Smooth muscle cell (in vitro differentiated cells): ENCODE measurements at regions not wholly inside any gene's neighbourhood (a gene's known extent, or its start where the extent isn't known, plus 50 kb on each side); places are given as distances from the start of the nearest gene placed in this dataset.

ENCODE experiments used
- DNase-seq: peaks from one replicate; lab custom pipeline; 2025; ENCODE audit not compliant: unreplicated experiment; lab: John Stamatoyannopoulos, UW
- H2AFZ ChIP-seq: fragments of 200-600 bp; sonication (generic); 2 replicates; pipeline ENCODE4 v1.6.0; 2016; ENCODE audit warnings: antibody characterized with exemption, low read depth, mild to moderate bottlenecking
- H3F3A ChIP-seq: fragments of 200-600 bp; sonication (generic); 2 replicates; pipeline ENCODE4 v1.6.0; 2017; ENCODE audit warnings: antibody characterized with exemption, low read depth
- H3K27ac ChIP-seq: fragments of 200-600 bp; sonication (generic); 2 replicates; pipeline ENCODE4 v1.5.1; 2016; ENCODE audit warnings: low read depth, mild to moderate bottlenecking
- H3K27me3 ChIP-seq: fragments of 200-600 bp; sonication (generic); 2 replicates; pipeline ENCODE4 v1.6.1; 2016; ENCODE audit warnings: low read depth, mild to moderate bottlenecking
- H3K36me3 ChIP-seq: fragments of 200-600 bp; sonication (generic); 2 replicates; pipeline ENCODE4 v1.5.1; 2016; ENCODE audit warnings: low read depth
- H3K4me1 ChIP-seq: fragments of 200-600 bp; sonication (generic); 2 replicates; pipeline ENCODE4 v1.5.1; 2016; ENCODE audit warnings: low read depth
- H3K4me2 ChIP-seq: fragments of 200-600 bp; sonication (generic); 2 replicates; pipeline ENCODE4 v1.6.0; 2016; ENCODE audit warnings: mild to moderate bottlenecking
- H3K4me3 ChIP-seq: fragments of 200-600 bp; sonication (generic); 2 replicates; pipeline ENCODE4 v1.5.1; 2016; ENCODE audit warnings: mild to moderate bottlenecking
- H3K79me2 ChIP-seq: fragments of 200-600 bp; sonication (generic); 2 replicates; pipeline ENCODE4 v1.6.0; 2016; ENCODE audit warnings: low read depth, mild to moderate bottlenecking
- H3K9ac ChIP-seq: fragments of 200-600 bp; sonication (generic); 2 replicates; pipeline ENCODE4 v1.6.0; 2016; ENCODE audit warnings: low read depth
- H3K9me3 ChIP-seq: fragments of 200-600 bp; sonication (generic); replicated peaks from 2 replicates; pipeline ENCODE4 v1.5.1; 2016; ENCODE audit warnings: low read depth
- H4K20me1 ChIP-seq: fragments of 200-600 bp; sonication (generic); 2 replicates; pipeline ENCODE4 v1.6.0; 2016; ENCODE audit warnings: low read depth
- CTCF ChIP-seq: fragments of 200-600 bp; sonication (generic); IDR thresholded peaks from 2 replicates; pipeline ENCODE4 v1.5.1; 2017; ENCODE audit warnings: borderline replicate concordance, mild to moderate bottlenecking, antibody characterized with exemption; ENCODE audit not compliant: insufficient read depth, poor library complexity, severe bottlenecking
- WGBS: methylation state at CpG from one replicate; pipeline ENCODE4 v1.1.7; 2016; ENCODE audit warnings: low lambda C conversion rate; 5-methylcytosine and 5-hydroxymethylcytosine counted together

- H3K4me2 ChIP-seq = no peak overlapping the region
- no peak overlapping the region for H3K4me3 ChIP-seq
- H3F3A ChIP-seq = no peaks in the 10 kb centered on the region
- 67% methylated on average over 2 of the region's 2 CpGs for WGBS
- no peaks in the 10 kb centered on the region for H3K36me3 ChIP-seq
- no peak overlapping the region for H2AFZ ChIP-seq
- no peak for TF ChIP-seq CTCF
- H3K4me1 ChIP-seq = no peaks in the 10 kb centered on the region
- H3K27me3 ChIP-seq = no peaks in the 10 kb centered on the region
- no peaks in the 10 kb centered on the region for H4K20me1 ChIP-seq
- H3K79me2 ChIP-seq = no peaks in the 10 kb centered on the region
- H3K9me3 ChIP-seq = no peaks in the 10 kb centered on the region
- no peak overlapping the region for H3K27ac ChIP-seq
- DNase-seq = no peak
- no peak overlapping the region for H3K9ac ChIP-seq
Observed at GRCh38 chr5:145203193-145203592, 631.9 kb downstream of the PRELID2 start.

GRCh38 chr5:145198525-145199260 is 636.4 kb downstream of the PRELID2 start:
- Histone ChIP-seq H3K79me2 (no peaks in the 10 kb centered on the region), H3K4me3 (no peak overlapping the region), H3K4me2 (no peak overlapping the region), H3K27ac (no peak overlapping the region), H2AFZ (no peak overlapping the region), H3K36me3 (no peaks in the 10 kb centered on the region), H3K9me3 (no peaks in the 10 kb centered on the region), H4K20me1 (no peaks in the 10 kb centered on the region), H3F3A (no peaks in the 10 kb centered on the region), H3K9ac (no peak overlapping the region), H3K4me1 (no peaks in the 10 kb centered on the region), H3K27me3 (no peaks in the 10 kb centered on the region)
- no peak for DNase-seq
- 94% methylated on average over 1 of the region's 1 CpG for WGBS
- no peak for TF ChIP-seq CTCF

GRCh38 chr5:145189746-145190145 is 645.4 kb downstream of the PRELID2 start:
- H3K27ac ChIP-seq = no peak overlapping the region
- H3K4me3 ChIP-seq = no peak overlapping the region
- H3F3A ChIP-seq = no peaks in the 10 kb centered on the region
- H3K27me3 ChIP-seq = no peaks in the 10 kb centered on the region
- H3K4me2 ChIP-seq = no peak overlapping the region
- no peak for DNase-seq
- WGBS = 67% methylated on average over 4 of the region's 4 CpGs
- H3K79me2 ChIP-seq = no peaks in the 10 kb centered on the region
- TF ChIP-seq CTCF = no peak
- no peaks in the 10 kb centered on the region for H3K4me1 ChIP-seq
- no peaks in the 10 kb centered on the region for H4K20me1 ChIP-seq
- no peaks in the 10 kb centered on the region for H3K36me3 ChIP-seq
- no peak overlapping the region for H3K9ac ChIP-seq
- H3K9me3 ChIP-seq = no peaks in the 10 kb centered on the region
- H2AFZ ChIP-seq = no peak overlapping the region

GRCh38 chr5:145180371-145180770 is 654.8 kb downstream of the PRELID2 start:
- Histone ChIP-seq H3K4me2 (no peak overlapping the region), H3K27me3 (peaks cover 7% of the 10 kb centered on the region), H3K36me3 (no peaks in the 10 kb centered on the region), H3K79me2 (no peaks in the 10 kb centered on the region), H4K20me1 (no peaks in the 10 kb centered on the region), H3K4me3 (no peak overlapping the region), H3K4me1 (peaks cover 29% of the 10 kb centered on the region), H3K9me3 (no peaks in the 10 kb centered on the region), H2AFZ (no peak overlapping the region), H3F3A (no peaks in the 10 kb centered on the region), H3K9ac (no peak overlapping the region), H3K27ac (no peak overlapping the region)
- 68% methylated on average over 5 of the region's 5 CpGs for WGBS
- no peak for DNase-seq
- TF ChIP-seq CTCF = no peak
